ENCODE measurements at regions not wholly inside any gene's neighbourhood (a gene's known extent, or its start where the extent isn't known, plus 50 kb on each side); places are given as distances from the start of the nearest gene placed in this dataset.

GRCh38 chr4:138301536-138301935 lies 59.4 kb upstream of the SLC7A11 start:
- Histone ChIP-seq H3K27me3 (ENCODE audit: control insufficient read depth, insufficient read depth, low read length) (no peaks in the 10 kb centered on the region), H3K4me3 (ENCODE audit: insufficient read depth, low read depth, low read length) (no peak overlapping the region), H3K36me3 (replicated peaks; ENCODE audit: control insufficient read depth, insufficient read depth, low read length) (no peaks in the 10 kb centered on the region)
- no peak for DNase-seq

- H3K27me3 ChIP-seq (ENCODE audit: control insufficient read depth, insufficient read depth, low read length): no peaks in the 10 kb centered on the region
- no peak for DNase-seq
- no peak overlapping the region for H3K4me3 ChIP-seq (ENCODE audit: insufficient read depth, low read depth, low read length)
- H3K36me3 ChIP-seq (replicated peaks; ENCODE audit: control insufficient read depth, insufficient read depth, low read length): no peaks in the 10 kb centered on the region
These were observed 58.5 kb upstream of the SLC7A11 start for GRCh38 chr4:138300616-138301015.

GRCh38 chr4:138299881-138300280 lies 57.7 kb upstream of the SLC7A11 start:
- Histone ChIP-seq H3K36me3 (replicated peaks; ENCODE audit: control insufficient read depth, insufficient read depth, low read length) (no peaks in the 10 kb centered on the region), H3K27me3 (ENCODE audit: control insufficient read depth, insufficient read depth, low read length) (no peaks in the 10 kb centered on the region), H3K4me3 (ENCODE audit: insufficient read depth, low read depth, low read length) (no peak overlapping the region)
- DNase-seq: no peak

GRCh38 chr4:138298866-138299265 lies 56.7 kb upstream of the SLC7A11 start:
- Histone ChIP-seq H3K36me3 (replicated peaks; ENCODE audit: control insufficient read depth, insufficient read depth, low read length) (no peaks in the 10 kb centered on the region), H3K4me3 (ENCODE audit: insufficient read depth, low read depth, low read length) (no peak overlapping the region), H3K27me3 (ENCODE audit: control insufficient read depth, insufficient read depth, low read length) (no peaks in the 10 kb centered on the region)
- no peak for DNase-seq

- DNase-seq: no peak
- Histone ChIP-seq H3K4me3 (ENCODE audit: insufficient read depth, low read depth, low read length) (no peak overlapping the region), H3K36me3 (replicated peaks; ENCODE audit: control insufficient read depth, insufficient read depth, low read length) (no peaks in the 10 kb centered on the region), H3K27me3 (ENCODE audit: control insufficient read depth, insufficient read depth, low read length) (no peaks in the 10 kb centered on the region)
These were observed 56.3 kb upstream of the SLC7A11 start for GRCh38 chr4:138298431-138298830.

GRCh38 chr4:138297743-138298405 lies 55.7 kb upstream of the SLC7A11 start:
- no peaks in the 10 kb centered on the region for H3K27me3 ChIP-seq (ENCODE audit: control insufficient read depth, insufficient read depth, low read length)
- no peak overlapping the region for H3K4me3 ChIP-seq (ENCODE audit: insufficient read depth, low read depth, low read length)
- DNase-seq: no peak
- H3K36me3 ChIP-seq (replicated peaks; ENCODE audit: control insufficient read depth, insufficient read depth, low read length): no peaks in the 10 kb centered on the region

- Histone ChIP-seq H3K36me3 (replicated peaks; ENCODE audit: control insufficient read depth, insufficient read depth, low read length) (no peaks in the 10 kb centered on the region), H3K4me3 (ENCODE audit: insufficient read depth, low read depth, low read length) (no peak overlapping the region), H3K27me3 (ENCODE audit: control insufficient read depth, insufficient read depth, low read length) (no peaks in the 10 kb centered on the region)
- no peak for DNase-seq
These were observed 50.2 kb upstream of the SLC7A11 start for GRCh38 chr4:138292321-138292720.
